ENCODE measurements at regions not wholly inside any gene's neighbourhood (a gene's known extent, or its start where the extent isn't known, plus 50 kb on each side); places are given as distances from the start of the nearest gene placed in this dataset.

DNA sequence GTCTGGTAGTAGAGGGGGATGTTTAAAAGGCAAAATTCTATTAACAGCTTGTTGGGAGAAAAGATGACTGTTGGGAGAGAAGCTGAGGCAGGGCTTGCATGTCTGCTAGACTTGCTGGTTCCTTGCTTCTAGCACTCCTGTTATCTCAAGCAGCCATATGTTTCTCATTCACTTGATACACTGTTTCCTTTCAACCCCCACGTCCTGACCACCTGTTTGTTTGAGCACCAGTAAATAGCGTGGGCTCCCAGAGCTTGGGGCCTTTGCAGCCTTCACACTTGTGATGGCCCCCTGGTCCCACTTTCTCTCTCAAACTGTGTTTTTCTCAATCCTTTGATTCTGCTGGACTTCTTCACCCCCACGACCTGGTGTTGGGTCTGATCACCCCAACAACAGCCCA lies 111.7 kb upstream of the TMEM161B start:
- in situ Hi-C loops (cut with MboI) (no loop called here), intact Hi-C loops (cut with micrococcal nuclease; ENCODE audit: unreplicated experiment) (no loop called here)
- ATAC-seq (no peak), FAIRE-seq (no peak), DNase-seq (ENCODE audit: low read depth, low spot score) (no peak)
- CTCF ChIA-PET, result no interaction called here
- Histone ChIP-seq H3K4me1 (ENCODE audit: control insufficient read depth, insufficient read depth, low read length) (no peaks in the 10 kb centered on the region), H3K27ac (ENCODE audit: control insufficient read depth, insufficient read depth) (no peak overlapping the region), H3K27me3 (replicated peaks in 1 of 2; ENCODE audit: control insufficient read depth in 2 of 2, insufficient read depth in 2 of 2, low read length in 1 of 2) (no peaks in the 10 kb centered on the region), H3K4me3 (no peak overlapping the region), H3K36me3 (ENCODE audit: control insufficient read depth in 2 of 2, insufficient read depth in 2 of 2, low read length in 1 of 2) (no peaks in the 10 kb centered on the region), H3K9ac (ENCODE audit: control insufficient read depth, insufficient read depth, low read length) (no peak overlapping the region), H3K9me3 (replicated peaks; ENCODE audit: control insufficient read depth, insufficient read depth, low read length) (no peaks in the 10 kb centered on the region), H3K79me2 (ENCODE audit: control insufficient read depth, insufficient read depth, low read length) (no peaks in the 10 kb centered on the region), H4K20me1 (ENCODE audit: control insufficient read depth, insufficient read depth) (no peaks in the 10 kb centered on the region), H3K4me2 (ENCODE audit: control insufficient read depth, insufficient read depth) (no peak overlapping the region), H2AFZ (ENCODE audit: control insufficient read depth, low read depth, low read length) (no peak overlapping the region)
- SMC1A ChIA-PET (ENCODE audit: uncharacterized antibody, unreplicated experiment), result no interaction called here
- POLR2A ChIA-PET, result no interaction called here
- RAD21 ChIA-PET (ENCODE audit: unreplicated experiment), result no interaction called here
- 9% methylated on average over 3 of the region's 3 CpGs for WGBS (ENCODE audit: insufficient coverage, insufficient replicate concordance, low lambda C conversion rate, missing lambda C conversion rate)
- no TSS peak for BruUV-seq (replicated peaks)
- TF ChIP-seq, protein P1, sequence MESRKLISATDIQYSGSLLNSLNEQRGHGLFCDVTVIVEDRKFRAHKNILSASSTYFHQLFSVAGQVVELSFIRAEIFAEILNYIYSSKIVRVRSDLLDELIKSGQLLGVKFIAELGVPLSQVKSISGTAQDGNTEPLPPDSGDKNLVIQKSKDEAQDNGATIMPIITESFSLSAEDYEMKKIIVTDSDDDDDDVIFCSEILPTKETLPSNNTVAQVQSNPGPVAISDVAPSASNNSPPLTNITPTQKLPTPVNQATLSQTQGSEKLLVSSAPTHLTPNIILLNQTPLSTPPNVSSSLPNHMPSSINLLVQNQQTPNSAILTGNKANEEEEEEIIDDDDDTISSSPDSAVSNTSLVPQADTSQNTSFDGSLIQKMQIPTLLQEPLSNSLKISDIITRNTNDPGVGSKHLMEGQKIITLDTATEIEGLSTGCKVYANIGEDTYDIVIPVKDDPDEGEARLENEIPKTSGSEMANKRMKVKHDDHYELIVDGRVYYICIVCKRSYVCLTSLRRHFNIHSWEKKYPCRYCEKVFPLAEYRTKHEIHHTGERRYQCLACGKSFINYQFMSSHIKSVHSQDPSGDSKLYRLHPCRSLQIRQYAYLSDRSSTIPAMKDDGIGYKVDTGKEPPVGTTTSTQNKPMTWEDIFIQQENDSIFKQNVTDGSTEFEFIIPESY (IDR thresholded peaks at IDR 0.05), result no peak
- TF ChIP-seq, protein P2, sequence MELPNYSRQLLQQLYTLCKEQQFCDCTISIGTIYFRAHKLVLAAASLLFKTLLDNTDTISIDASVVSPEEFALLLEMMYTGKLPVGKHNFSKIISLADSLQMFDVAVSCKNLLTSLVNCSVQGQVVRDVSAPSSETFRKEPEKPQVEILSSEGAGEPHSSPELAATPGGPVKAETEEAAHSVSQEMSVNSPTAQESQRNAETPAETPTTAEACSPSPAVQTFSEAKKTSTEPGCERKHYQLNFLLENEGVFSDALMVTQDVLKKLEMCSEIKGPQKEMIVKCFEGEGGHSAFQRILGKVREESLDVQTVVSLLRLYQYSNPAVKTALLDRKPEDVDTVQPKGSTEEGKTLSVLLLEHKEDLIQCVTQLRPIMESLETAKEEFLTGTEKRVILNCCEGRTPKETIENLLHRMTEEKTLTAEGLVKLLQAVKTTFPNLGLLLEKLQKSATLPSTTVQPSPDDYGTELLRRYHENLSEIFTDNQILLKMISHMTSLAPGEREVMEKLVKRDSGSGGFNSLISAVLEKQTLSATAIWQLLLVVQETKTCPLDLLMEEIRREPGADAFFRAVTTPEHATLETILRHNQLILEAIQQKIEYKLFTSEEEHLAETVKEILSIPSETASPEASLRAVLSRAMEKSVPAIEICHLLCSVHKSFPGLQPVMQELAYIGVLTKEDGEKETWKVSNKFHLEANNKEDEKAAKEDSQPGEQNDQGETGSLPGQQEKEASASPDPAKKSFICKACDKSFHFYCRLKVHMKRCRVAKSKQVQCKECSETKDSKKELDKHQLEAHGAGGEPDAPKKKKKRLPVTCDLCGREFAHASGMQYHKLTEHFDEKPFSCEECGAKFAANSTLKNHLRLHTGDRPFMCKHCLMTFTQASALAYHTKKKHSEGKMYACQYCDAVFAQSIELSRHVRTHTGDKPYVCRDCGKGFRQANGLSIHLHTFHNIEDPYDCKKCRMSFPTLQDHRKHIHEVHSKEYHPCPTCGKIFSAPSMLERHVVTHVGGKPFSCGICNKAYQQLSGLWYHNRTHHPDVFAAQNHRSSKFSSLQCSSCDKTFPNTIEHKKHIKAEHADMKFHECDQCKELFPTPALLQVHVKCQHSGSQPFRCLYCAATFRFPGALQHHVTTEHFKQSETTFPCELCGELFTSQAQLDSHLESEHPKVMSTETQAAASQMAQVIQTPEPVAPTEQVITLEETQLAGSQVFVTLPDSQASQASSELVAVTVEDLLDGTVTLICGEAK (IDR thresholded peaks at IDR 0.05; ENCODE audit: borderline replicate concordance), result no peak
- TF ChIP-seq SMAD1 (IDR thresholded peaks at IDR 0.05; ENCODE audit: low read depth, partially characterized antibody), result no peak
- no peak for TF ChIP-seq SIN3A (IDR thresholded peaks at IDR 0.05; ENCODE audit: low read depth, low read length)
- TF ChIP-seq, protein P3, sequence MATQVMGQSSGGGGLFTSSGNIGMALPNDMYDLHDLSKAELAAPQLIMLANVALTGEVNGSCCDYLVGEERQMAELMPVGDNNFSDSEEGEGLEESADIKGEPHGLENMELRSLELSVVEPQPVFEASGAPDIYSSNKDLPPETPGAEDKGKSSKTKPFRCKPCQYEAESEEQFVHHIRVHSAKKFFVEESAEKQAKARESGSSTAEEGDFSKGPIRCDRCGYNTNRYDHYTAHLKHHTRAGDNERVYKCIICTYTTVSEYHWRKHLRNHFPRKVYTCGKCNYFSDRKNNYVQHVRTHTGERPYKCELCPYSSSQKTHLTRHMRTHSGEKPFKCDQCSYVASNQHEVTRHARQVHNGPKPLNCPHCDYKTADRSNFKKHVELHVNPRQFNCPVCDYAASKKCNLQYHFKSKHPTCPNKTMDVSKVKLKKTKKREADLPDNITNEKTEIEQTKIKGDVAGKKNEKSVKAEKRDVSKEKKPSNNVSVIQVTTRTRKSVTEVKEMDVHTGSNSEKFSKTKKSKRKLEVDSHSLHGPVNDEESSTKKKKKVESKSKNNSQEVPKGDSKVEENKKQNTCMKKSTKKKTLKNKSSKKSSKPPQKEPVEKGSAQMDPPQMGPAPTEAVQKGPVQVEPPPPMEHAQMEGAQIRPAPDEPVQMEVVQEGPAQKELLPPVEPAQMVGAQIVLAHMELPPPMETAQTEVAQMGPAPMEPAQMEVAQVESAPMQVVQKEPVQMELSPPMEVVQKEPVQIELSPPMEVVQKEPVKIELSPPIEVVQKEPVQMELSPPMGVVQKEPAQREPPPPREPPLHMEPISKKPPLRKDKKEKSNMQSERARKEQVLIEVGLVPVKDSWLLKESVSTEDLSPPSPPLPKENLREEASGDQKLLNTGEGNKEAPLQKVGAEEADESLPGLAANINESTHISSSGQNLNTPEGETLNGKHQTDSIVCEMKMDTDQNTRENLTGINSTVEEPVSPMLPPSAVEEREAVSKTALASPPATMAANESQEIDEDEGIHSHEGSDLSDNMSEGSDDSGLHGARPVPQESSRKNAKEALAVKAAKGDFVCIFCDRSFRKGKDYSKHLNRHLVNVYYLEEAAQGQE (IDR thresholded peaks at IDR 0.05; ENCODE audit: low read depth, low read length), result no peak
- no peak for TF ChIP-seq EZH2 (IDR thresholded peaks at IDR 0.05; ENCODE audit: borderline replicate concordance, control insufficient read depth, low read depth, low read length)
- TF ChIP-seq, protein P4, sequence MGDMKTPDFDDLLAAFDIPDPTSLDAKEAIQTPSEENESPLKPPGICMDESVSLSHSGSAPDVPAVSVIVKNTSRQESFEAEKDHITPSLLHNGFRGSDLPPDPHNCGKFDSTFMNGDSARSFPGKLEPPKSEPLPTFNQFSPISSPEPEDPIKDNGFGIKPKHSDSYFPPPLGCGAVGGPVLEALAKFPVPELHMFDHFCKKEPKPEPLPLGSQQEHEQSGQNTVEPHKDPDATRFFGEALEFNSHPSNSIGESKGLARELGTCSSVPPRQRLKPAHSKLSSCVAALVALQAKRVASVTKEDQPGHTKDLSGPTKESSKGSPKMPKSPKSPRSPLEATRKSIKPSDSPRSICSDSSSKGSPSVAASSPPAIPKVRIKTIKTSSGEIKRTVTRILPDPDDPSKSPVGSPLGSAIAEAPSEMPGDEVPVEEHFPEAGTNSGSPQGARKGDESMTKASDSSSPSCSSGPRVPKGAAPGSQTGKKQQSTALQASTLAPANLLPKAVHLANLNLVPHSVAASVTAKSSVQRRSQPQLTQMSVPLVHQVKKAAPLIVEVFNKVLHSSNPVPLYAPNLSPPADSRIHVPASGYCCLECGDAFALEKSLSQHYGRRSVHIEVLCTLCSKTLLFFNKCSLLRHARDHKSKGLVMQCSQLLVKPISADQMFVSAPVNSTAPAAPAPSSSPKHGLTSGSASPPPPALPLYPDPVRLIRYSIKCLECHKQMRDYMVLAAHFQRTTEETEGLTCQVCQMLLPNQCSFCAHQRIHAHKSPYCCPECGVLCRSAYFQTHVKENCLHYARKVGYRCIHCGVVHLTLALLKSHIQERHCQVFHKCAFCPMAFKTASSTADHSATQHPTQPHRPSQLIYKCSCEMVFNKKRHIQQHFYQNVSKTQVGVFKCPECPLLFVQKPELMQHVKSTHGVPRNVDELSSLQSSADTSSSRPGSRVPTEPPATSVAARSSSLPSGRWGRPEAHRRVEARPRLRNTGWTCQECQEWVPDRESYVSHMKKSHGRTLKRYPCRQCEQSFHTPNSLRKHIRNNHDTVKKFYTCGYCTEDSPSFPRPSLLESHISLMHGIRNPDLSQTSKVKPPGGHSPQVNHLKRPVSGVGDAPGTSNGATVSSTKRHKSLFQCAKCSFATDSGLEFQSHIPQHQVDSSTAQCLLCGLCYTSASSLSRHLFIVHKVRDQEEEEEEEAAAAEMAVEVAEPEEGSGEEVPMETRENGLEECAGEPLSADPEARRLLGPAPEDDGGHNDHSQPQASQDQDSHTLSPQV (IDR thresholded peaks at IDR 0.05), result no peak
- TF ChIP-seq, protein P5, sequence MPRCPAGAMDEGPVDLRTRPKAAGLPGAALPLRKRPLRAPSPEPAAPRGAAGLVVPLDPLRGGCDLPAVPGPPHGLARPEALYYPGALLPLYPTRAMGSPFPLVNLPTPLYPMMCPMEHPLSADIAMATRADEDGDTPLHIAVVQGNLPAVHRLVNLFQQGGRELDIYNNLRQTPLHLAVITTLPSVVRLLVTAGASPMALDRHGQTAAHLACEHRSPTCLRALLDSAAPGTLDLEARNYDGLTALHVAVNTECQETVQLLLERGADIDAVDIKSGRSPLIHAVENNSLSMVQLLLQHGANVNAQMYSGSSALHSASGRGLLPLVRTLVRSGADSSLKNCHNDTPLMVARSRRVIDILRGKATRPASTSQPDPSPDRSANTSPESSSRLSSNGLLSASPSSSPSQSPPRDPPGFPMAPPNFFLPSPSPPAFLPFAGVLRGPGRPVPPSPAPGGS (IDR thresholded peaks at IDR 0.05; ENCODE audit: borderline replicate concordance, insufficient read depth, low read depth, low read length, poor library complexity, severe bottlenecking), result no peak

Data from GM12878 (cell line).